ENCODE measurements at regions not wholly inside any gene's neighbourhood (a gene's known extent, or its start where the extent isn't known, plus 50 kb on each side); places are given as distances from the start of the nearest gene placed in this dataset.
A peak's percentile ranks its signal among the peaks of the same experiment; 100 is the strongest.

DNA sequence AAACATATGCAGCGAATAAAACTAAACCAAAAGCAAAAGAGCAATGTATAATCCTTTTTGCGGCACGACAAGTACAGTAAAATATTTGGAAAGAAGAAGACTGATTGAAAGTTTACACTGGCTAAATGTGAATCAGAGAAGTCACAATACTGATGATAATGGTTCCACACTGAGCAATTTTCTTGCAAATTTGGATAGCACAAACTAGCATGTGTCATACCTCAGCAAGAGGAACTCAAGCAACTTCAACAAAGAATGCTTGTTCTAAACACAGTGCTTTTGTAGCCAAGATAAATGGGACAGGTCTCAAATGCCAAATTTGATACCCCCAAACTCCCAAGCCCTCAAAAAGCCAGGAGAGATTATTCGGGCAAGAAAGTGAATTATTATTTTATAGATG is 839.1 kb downstream of the GALC start:
- DNase-seq: no peak

DNA sequence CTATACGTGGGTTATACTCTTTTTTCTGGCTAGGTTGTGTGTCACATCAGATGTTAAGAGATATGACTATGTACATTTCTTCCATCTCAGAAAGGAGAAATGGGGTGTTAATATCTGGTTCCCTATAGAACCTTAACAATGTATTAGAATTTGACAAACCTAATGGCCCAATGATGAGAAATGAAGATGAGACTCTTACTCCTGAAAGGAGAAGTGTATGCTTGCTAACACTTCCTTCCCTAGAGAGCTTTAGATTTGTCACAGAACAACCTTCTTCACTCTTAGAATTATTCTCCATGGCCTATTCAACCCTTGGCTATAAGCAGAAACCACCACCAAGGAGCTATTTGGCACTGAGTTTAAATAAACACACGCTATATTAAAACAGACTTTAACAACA is 839.6 kb downstream of the GALC start:
- no peak for DNase-seq

DNA sequence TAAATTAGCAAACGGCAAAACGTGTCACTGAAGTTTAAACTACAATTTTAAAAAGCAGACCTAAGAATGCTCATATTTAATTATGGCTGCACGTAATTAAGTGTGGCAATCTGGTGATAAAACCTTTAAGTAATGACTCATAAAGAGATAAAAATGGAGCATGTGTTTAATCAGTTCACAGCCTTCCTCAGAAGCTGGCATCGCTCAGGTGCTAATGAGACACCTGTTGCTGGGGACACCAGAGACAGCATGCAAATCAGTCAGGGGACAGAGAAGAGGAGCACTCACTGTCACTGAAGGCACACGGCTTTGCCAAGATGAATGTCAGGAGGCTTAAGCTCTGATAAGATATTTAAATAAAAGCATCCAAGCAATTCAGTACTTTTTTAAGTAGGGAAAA is 840.3 kb downstream of the GALC start:
- DNase-seq: peak in 1 of 2 experiments; percentile 21

DNA sequence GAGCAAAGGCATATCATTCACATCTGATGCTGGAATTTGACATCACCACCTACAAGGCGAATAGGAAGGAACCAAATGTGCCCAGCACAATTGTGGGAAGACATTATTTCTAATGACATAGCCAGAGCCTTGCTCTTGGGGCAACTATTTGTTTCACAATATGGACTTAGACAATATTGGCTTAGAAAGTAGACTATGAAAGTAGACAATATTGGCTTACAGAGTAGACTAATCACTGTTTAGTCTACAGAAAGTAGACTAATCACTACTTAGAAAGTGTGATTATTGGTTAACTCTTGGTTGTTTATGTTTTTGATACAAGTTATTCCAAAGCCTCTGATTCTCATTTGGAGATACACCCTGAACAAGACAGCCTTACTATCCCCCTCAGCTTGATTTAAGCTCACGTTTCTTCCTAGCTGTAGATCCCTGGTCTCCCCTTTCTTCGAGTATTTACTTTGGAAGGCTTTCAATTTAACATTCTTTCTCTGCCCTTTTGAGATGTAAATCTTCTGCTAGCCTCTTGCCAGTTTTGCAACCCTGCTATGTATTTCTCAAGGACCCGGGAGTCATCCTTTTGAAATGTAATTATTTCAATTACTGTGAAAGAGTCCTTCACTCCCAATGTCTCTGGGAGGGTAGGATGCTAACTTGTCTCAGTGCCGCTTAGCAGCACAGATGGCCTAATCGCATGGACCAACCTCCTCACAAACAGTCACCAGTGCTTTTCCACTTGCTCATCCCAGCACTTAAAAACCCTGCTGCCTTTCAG is 843.2 kb downstream of the GALC start:
- no peak for DNase-seq

DNA sequence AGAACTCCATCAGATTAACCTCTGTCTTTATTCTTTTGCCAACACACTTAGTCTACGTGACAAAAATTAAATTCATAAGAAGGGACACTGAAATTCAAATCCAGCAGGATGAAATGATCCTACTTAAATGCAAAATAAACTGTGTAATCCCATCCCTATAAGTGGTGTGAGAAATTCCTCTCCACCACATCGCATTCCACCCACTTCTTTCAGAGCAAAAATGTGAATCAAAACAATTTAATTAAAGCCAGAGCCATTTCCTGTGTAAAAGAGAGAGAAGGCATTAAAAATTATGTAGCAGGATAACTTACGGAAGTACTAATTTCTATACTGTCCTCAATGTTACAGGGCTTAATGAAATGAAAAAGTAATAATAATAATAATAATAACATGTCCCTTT is 844.3 kb downstream of the GALC start:
- DNase-seq: no peak

DNA sequence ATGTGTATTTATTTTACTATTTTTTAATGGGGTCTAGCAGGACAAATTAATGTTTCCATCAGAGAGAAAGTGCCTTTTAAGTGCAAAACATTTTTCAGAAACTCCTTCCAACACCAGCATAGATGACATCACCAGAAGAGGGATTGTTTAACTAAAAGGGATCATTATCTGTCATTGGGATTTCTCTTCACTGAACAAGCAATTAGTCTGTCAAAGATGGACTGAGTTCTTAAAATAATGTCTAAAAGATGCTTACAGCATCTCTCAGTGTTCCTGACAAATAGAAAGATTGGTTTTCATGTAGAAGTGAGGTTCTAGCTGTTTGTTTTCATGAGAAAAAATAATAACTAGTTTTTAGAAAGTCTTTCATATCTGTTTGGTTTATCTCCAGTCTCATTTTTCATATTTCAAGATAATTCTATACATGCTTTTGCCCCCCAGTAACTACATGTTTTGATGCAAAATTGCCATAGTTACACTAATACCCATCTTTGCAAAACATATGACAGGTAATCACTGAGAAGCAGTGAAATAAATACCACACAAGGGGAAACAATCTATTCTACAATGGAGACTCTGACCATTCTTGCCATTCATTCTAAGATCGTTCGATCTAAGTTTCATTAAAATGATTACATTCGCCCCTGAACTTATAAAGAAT is 850.3 kb downstream of the GALC start:
- DNase-seq: no peak

DNA sequence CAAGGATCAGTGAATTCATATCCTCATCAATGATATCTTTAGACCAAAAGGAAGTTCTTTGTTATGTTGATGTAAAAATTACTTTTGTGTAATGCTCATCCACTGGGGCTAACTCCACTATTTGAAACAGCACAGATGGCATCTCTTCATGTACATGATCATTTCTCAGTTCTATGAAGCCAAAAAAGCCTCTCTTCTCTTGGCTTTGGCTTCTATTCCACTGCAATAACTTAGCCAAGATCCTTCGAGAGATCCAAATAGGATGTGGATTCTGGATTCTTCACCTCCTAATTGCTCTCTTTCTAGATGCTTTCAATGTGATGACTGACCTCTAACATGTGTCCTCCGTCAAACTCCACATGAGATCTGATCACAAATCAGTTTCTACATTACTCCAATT is 851.2 kb downstream of the GALC start:
- DNase-seq: no peak

DNA sequence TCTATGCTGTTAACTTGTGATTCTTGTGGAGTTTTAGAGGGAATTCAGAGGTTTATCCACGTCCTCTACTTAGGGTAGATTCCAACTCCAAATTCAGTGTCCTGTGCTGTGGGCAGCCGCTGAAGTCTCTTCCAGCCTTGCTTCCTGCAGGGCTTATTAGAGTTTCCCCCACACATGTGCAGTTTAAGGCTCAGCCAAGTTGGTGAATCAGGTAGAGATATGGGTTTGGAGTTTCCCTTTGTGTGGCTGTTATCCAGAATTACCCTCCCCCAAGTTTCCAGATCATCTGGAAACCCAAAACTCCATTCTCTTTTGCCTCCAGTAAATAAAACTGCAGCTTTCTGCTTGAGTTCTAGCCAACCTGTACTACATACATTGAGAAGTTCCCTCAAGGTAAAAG is 853.7 kb downstream of the GALC start:
- DNase-seq: no peak

DNA sequence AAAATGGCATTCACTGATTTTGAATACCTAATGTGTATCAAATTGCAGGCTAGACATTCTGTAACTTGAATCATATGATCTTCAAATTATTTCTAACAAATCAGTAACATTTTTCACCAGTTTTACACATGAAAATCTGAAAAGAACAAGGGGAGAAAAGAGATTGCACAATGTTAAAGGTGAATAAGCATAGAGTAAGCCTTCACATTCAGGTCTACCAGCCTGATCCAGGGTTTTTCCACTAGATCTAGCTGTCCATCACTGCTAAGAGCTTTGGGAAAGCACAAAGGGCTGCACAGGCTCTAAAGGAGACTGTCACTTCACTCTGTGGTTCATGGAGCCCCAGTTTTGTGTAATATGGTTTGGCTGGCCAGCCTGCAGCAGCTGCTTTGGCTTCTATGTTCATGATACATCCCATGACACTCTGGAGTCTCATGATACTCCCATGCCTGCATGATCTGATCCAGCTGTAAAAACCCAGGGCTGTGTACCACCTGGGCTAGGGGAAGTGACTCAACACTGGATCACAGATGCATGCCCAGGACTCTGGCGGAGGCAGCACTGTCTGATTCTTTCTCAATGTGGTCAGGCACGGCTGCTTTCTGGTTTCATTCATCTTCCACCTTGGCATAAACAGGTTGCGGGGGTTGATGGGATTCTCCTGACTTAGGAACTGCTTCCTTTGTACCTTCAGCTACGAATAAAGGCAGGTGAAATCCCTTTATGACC is 859.7 kb downstream of the GALC start:
- DNase-seq: no peak

DNA sequence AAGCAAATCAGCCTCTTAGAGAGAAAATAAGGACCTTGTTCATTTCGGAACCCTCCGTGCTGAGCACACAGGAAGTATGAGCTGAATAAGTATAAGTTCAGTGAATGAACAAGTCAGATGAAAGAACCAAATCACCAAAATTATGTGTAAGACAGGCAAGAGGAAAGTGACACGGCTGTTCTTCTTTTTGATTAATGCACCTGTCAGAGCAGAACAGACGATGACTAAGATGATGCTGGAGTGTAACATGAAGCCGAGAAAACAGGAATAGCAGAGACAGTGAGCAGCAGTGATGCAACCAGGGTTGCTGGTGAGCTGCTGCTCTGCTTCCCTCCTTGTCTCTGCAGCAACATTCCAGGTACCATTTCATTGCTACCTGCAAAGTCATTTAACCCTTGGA is 861.1 kb downstream of the GALC start:
- DNase-seq: no peak

DNA sequence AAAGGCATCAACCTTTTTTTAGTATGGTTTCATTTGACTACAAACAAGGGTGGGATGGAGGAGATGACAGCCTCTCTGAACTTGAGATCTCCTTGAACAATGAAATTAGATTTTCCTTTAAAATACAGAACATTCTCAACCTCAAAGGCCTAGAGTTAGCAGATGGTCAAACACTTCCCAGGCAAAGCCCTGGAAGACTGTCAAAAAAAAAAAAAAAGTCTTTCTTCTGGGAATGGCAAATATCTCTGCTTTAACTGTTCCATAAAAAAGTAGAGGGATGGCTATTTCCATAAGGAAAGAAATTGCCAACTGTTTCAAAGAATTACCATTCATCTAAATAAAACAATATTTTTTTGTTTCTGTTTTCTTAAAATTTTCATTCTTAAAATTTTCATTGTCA is 870.8 kb downstream of the GALC start:
- DNase-seq: no peak

DNA sequence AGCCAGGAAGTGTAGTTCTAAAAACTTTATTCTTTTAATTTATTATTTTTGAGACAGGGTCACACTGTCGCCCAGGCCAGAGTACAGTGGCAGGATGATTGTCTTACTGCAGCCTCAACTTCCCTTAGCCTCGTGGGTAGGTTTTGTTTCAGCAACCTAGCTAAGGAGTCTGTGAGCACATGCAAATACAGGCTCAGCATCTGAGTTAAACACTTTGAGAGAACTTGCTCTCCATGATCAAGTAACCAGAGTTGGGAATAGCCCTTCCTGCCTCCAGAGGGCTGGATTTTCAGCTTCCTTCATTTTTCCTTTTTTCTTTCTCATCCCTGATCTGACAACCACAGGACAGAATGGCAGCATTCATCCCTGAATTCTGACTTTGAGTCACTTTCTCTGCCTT is 871.3 kb downstream of the GALC start:
- no peak for DNase-seq

DNA sequence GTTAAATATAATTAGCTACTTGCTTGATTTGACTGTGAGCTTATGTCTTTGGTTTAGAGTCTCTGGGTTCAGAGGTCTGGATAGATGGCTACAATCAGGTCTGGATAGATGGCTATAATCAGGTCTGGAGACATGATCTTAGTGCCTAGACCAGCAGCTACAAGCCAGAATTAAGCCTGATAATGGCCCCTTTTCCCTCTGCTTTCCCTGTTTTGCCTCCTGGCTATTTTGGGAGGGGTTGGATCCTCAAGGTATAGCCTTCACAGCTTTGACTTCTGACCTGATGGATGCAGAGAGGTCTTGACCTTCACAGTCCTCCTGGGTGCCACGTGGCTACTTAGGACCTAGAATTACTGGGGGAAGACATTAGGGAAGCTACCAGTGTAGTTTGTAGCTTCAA is 877.7 kb downstream of the GALC start:
- no peak for DNase-seq

DNA sequence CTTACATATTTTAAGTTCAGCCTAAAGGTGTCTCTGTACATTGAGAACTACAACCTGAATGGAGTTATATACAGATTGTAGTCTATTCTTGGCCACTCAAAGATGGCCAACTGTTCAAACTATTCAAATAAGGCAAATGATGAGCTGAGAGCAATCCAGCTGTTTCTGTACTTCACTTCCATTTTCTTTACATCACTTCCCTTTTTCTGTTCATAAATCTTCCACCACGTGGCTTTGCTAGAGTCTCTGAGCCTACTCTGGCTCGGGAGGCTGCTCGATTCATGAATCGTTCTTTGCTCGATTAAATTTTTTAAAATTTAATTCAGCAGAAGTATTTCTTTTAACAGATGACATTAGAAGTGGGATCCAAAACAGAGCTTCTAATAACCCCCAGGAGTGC is 879.7 kb downstream of the GALC start:
- no peak for DNase-seq

DNA sequence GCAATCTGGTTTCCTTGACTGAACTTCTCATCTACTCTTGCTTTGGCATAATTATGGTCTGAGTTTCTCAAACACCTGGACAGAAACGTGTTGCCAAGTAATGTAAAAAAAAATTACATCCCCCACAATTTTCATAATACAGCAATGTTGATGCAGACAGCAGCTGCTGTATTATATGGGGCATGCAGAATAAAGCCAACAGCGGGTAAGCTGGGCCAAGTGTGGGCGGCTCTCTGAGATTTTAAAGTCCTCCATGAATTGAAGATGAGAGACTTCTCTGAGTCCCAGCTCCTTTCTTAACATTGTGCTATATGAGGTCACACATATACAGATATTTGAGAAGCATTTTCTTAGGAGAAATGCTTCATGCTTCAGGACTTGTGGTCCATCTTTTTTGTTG is 881.2 kb downstream of the GALC start:
- peak in 1 of 2 experiments; percentile 48 for DNase-seq

DNA sequence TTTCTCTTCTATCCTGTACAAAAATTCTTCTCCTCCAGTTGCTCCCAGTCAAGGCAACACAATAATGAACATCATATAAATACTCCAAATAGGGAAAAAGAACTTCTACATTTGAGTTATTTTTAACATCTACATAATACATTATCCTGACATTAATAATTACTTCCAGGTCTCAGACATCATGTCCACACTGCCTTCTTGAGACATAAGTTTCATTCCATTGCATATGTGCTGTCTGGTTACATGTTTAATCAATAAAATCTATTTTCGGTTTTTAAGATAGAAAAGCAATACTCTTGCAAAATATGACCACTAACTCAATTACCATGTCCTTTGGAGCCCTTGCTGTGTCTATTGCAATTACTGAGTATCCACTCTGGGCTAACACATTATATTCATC is 881.9 kb downstream of the GALC start:
- no peak for DNase-seq

DNA sequence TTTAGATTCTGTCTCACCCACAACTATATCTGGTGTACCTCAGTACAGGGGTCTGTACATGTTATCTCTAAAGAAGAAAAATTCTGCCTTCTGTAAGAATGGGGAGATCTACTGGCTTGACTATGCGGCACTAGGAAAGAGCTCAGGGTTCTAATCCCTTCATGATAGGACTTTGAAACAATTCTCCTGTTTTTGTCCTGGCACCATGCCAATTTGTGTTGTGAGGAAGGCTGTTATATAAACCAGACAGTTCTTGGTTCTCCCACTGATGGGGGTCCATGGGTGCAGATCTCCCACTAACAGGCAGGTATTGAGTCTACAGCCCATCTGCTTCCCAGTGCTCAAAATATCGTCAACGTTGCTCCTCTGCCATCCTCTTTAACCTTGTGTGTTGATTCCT is 883.7 kb downstream of the GALC start:
- DNase-seq: no peak

DNA sequence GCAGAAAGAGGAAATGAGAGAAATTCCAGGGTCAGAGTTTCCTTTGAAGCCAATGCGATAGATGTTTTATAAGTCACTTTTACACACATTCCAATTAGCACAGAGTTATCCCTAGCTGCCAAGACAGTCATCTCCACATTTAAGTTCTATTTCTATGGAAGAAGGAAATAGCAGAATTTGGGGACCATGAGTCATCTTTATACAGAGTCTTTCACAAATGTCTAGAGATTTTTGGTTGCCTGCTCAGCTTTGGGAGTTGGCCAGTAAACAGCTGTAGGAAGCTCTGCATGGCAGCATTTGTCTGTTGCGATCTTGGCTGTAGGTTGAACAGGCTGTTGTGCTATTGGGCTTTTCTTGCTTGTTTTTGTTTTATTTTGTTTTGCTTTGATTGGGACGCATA is 884.3 kb downstream of the GALC start:
- DNase-seq: no peak

DNA sequence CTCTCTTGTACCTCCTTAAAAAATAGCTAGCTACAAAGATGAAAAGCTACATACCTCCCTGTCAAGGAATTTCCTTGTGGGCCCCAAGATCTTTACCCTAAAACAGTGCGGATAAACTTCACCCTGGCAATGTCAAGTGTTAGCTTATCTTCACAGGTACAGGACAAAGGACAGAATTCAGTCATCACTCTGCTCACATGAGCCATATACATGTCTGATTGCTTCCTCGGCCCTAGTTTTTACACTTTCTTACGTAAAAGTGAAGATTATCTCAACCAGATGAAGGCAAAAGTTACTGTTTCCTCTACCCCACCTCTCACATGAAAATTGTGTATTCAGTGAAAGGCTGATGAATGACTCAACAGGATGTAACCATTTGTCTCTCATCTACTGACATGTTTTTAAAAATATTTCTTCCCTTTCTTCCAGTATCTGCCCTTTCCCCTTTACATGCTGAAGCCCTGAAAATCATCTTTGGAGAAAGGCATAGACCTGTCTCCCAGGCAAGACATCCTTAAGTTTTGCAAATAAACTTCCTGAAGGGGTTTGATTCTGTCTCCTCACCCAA is 890.1 kb downstream of the GALC start:
- no peak for DNase-seq

DNA sequence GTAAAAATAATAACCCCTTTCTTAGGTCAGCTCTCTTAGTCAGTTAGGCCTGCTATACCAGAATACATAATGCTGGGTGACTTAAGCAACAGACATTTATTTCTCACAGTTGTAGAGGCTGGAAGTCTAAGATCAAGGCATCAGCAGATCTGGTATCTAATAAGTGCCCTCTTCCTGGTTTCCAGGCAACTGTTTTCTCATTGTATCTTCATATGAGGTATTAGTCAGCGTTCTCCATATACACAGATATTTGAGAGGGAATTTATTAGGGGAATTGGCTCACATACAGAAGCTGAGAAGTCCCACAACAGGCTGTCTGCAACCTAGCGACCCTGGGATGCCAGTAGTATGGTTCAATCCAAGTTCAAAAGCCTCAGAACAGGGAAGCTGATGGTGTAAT is 896.0 kb downstream of the GALC start:
- DNase-seq: no peak

DNA sequence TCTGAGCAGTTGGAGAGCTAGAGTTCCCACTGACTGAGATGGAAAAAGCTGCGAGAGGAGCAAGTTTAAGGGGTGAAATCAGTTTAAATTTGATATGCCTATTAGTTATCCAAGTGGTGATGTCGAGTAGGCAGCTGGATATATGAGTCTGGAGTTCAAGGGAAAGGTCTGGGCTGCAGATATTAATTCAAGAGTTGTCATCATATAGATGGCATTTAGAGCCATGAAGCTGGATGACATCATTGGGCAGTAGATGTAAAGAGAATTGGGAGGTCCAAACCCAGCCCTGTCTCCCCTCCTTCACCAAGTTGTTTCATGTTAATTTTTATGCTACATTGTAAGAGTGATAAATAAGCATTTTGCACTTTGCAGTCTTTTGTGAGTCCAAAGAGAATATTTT is 898.1 kb downstream of the GALC start:
- DNase-seq: no peak

DNA sequence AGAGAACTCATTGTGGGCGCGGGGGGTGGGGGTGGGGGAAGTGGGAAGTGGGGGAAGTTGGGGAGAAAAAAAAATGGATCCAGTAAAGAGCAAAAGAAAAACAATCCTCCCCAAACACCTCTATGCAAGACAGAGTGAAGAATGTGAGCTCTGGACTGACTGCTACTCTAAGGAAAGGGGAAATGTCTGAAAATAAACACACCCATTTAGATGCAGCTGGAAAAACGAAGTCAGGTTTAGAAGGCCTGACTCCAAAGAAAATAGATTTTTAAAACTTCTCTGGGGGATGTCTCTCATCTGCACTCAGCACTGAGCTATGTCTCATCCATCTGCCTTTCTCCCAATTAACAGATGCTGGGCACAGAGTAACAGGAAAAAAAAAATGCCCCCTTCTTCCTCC is 904.4 kb downstream of the GALC start:
- DNase-seq: no peak

DNA sequence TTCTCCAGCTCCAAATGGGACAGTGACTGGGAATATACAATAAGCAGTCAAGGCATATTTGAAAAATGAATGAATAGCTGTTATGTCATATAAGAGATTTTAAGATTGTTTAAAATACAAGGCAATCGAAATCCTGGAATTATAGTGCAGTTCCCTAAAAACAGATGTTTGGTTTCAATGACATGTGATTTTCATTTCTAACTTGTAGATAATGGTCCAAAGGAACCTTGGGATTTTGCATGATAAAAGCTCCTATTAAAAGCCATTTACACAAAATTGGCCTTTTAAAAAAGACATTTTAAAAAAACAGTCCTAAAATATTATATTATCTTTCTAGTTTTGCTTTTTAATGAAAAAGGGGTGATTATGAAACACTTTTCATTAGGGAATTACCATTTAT is 905.1 kb downstream of the GALC start:
- no peak for DNase-seq

DNA sequence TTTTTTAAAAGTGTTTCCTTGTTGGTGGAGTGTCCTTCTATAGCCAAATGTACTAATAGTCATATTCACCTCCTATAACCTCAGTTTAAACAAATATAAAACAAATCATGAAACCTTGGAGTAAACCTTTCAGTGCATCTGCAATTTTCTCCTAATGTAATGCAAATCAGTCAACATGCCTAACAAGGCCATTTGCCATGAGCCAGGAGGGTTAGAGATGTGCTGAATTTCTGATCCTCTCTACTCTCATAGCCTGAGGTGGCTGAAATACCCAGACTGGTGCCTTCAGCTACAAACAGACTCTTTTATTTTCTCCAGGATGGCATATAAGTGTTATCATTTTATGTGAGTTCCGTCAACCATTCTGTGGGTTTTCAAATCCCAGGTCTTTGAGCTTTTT is 908.1 kb downstream of the GALC start:
- no peak for DNase-seq

All from NCI-H2081 (cell line).